ENCODE measurements at regions not wholly inside any gene's neighbourhood (a gene's known extent, or its start where the extent isn't known, plus 50 kb on each side); places are given as distances from the start of the nearest gene placed in this dataset.

- CTCF ChIA-PET: no interaction called here
Observed at GRCh38 chr6:137434640-137435039, 59.6 kb downstream of the OLIG3 start.

GRCh38 chr6:137432054-137432611, 62.1 kb downstream of the OLIG3 start:
- Mint-ChIP-seq H3K27me3 (peaks cover 1% of the 10 kb centered on the region), H3K9me3 (ENCODE audit: low read depth) (no peaks in the 10 kb centered on the region), H3K4me3 (no peak overlapping the region), H3K4me1 (no peaks in the 10 kb centered on the region), H3K36me3 (ENCODE audit: low read depth) (no peaks in the 10 kb centered on the region), H3K27ac (no peak overlapping the region)
- POLR2A ChIA-PET: no interaction called here
- intact Hi-C loops (cut with DNase I, micrococcal nuclease): loop anchor here in 1 of 2 experiments (10.0 kb wide), 1 partner anchor 583 kb away; no protein-coding TSS in a partner anchor
- CTCF ChIA-PET: no interaction called here
- DNase-seq: no peak
- ATAC-seq: no peak

More at GRCh38 chr6:137434640-137435039, 59.6 kb downstream of the OLIG3 start:
- Mint-ChIP-seq H3K27me3 (peaks cover 1% of the 10 kb centered on the region), H3K9me3 (ENCODE audit: low read depth) (no peaks in the 10 kb centered on the region), H3K27ac (no peak overlapping the region), H3K36me3 (ENCODE audit: low read depth) (no peaks in the 10 kb centered on the region), H3K4me3 (no peak overlapping the region), H3K4me1 (no peaks in the 10 kb centered on the region)
- intact Hi-C loops (cut with DNase I, micrococcal nuclease): loop anchor here in 1 of 2 experiments (10.0 kb wide), 1 partner anchor 580 kb away; no protein-coding TSS in a partner anchor
- POLR2A ChIA-PET: no interaction called here
- ATAC-seq: no peak
- DNase-seq: no peak

DNA sequence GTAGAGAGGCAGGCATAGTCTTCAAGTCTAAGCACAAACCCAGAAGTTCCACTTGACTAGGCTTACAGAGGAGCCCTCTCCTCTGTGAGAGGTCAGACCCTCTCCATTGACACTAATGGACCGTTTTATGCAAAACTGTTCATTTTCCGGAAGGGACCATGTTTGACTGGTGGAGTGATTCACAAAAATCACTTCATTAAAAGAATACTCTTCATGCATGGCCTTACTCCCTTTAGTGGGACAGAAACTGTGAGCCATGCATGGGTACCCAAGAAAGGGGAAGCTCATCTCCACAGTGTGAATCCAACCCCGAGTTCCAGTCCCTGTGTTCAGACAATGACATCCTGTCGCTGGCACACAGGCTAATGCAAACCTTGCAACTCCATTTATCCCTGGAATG, 63.2 kb downstream of the OLIG3 start:
- peaks cover 1% of the 10 kb centered on the region for H3K27me3 Mint-ChIP-seq
- DNase-seq: no peak
- H3K9me3 Mint-ChIP-seq (ENCODE audit: low read depth): no peaks in the 10 kb centered on the region
- intact Hi-C loops (cut with DNase I, micrococcal nuclease): loop anchor here in 1 of 2 experiments (10.0 kb wide), 1 partner anchor 584 kb away; no protein-coding TSS in a partner anchor
- no peak overlapping the region for H3K27ac Mint-ChIP-seq
- H3K4me1 Mint-ChIP-seq: no peaks in the 10 kb centered on the region
- no peaks in the 10 kb centered on the region for H3K36me3 Mint-ChIP-seq (ENCODE audit: low read depth)
- no peak overlapping the region for H3K4me3 Mint-ChIP-seq
- CTCF ChIA-PET: no interaction called here
- POLR2A ChIA-PET: no interaction called here
- no peak for ATAC-seq

GRCh38 chr6:137427656-137428290, 66.4 kb downstream of the OLIG3 start:
- H3K4me3 Mint-ChIP-seq: no peak overlapping the region
- POLR2A ChIA-PET: no interaction called here
- no peak overlapping the region for H3K27ac Mint-ChIP-seq

GRCh38 chr6:137426007-137426689, 68.0 kb downstream of the OLIG3 start:
- Mint-ChIP-seq H3K4me3 (no peak overlapping the region), H3K36me3 (ENCODE audit: low read depth) (no peaks in the 10 kb centered on the region), H3K27me3 (peaks cover 1% of the 10 kb centered on the region), H3K4me1 (peaks cover 18% of the 10 kb centered on the region), H3K27ac (no peak overlapping the region), H3K9me3 (ENCODE audit: low read depth) (no peaks in the 10 kb centered on the region)
- ATAC-seq: no peak
- ChIA-PET CTCF (interaction anchor here (1.5 kb wide), 1 partner anchor 155 kb away, joined by 6 read pairs; no protein-coding TSS in a partner anchor), POLR2A (interaction anchor here (0.7 kb wide), 1 partner anchor 1807 kb away, joined by 3 read pairs; no protein-coding TSS in a partner anchor)
- no peak for DNase-seq
- intact Hi-C loops (cut with DNase I, micrococcal nuclease): no loop called here

More at GRCh38 chr6:137427656-137428290, 66.4 kb downstream of the OLIG3 start:
- no peak for DNase-seq
- Mint-ChIP-seq H3K36me3 (ENCODE audit: low read depth) (no peaks in the 10 kb centered on the region), H3K9me3 (ENCODE audit: low read depth) (no peaks in the 10 kb centered on the region), H3K27me3 (peaks cover 1% of the 10 kb centered on the region), H3K4me1 (peaks cover 18% of the 10 kb centered on the region)
- CTCF ChIA-PET: interaction anchor here (1.2 kb wide), 1 partner anchor 10 kb away, joined by 3 read pairs; no protein-coding TSS in a partner anchor
- no peak for ATAC-seq
- intact Hi-C loops (cut with DNase I, micrococcal nuclease): no loop called here

DNA sequence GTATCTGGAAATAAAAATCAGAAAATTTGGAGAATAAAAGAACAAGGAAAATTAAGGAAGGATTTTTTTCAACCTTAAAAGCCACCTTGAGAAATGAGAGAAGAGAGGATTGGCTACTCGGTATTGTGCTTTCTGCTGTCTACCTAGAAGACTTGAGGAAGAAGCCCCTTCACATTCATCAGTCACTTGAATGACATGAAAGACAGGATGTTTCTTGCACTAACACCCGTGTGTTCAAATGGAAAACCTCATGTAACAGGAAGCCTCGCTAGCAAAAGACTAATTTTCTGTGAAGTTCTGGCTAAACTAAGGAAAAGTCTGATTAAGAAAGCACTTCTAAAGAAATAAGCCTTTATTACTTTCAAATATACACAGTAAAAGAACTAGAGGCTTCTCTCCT, 69.9 kb downstream of the OLIG3 start:
- H3K27ac Mint-ChIP-seq: no peak overlapping the region
- ATAC-seq: no peak
- ChIA-PET CTCF (interaction anchor here (0.6 to 0.8 kb wide), 2 partner anchors 35 to 110 kb away, joined by 3 to 4 read pairs; no protein-coding TSS in a partner anchor), POLR2A (no interaction called here)
- no peaks in the 10 kb centered on the region for H3K9me3 Mint-ChIP-seq (ENCODE audit: low read depth)
- no peaks in the 10 kb centered on the region for H3K27me3 Mint-ChIP-seq
- H3K4me3 Mint-ChIP-seq: no peak overlapping the region
- no peaks in the 10 kb centered on the region for H3K36me3 Mint-ChIP-seq (ENCODE audit: low read depth)
- no peak for DNase-seq
- H3K4me1 Mint-ChIP-seq: peaks cover 18% of the 10 kb centered on the region
- intact Hi-C loops (cut with DNase I, micrococcal nuclease): no loop called here

- Mint-ChIP-seq H3K4me3 (no peak overlapping the region), H3K9me3 (ENCODE audit: low read depth) (no peaks in the 10 kb centered on the region), H3K27me3 (no peaks in the 10 kb centered on the region), H3K27ac (no peak overlapping the region), H3K36me3 (ENCODE audit: low read depth) (no peaks in the 10 kb centered on the region), H3K4me1 (peaks cover 18% of the 10 kb centered on the region)
- intact Hi-C loops (cut with DNase I, micrococcal nuclease): no loop called here
- ChIA-PET POLR2A (no interaction called here), CTCF (interaction anchor here (0.6 kb wide), 2 partner anchors 36 to 63 kb away, joined by 3 read pairs; no protein-coding TSS in a partner anchor)
- DNase-seq: no peak
- no peak for ATAC-seq
Observed at GRCh38 chr6:137423451-137424168, 70.6 kb downstream of the OLIG3 start.

DNA sequence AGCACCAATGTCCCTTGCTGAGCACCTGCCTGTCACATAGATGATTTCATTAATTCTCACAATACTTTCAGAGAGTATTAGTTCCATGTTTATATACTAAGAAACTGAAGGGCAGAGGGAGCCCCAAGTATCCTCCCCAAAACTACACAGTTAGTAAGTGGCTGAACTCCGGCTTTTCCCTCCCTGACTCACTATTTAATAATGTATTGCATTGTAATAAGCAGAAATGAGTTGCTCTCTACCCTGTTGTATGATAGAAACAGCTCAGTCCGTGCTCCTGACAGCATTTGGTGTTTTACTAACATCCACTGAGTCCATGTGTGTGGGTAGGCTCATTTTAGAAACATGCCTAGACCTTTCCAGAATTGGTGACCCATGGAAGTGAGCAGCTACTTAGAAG, 76.8 kb downstream of the OLIG3 start:
- CTCF ChIA-PET: interaction anchor here (0.6 to 2.3 kb wide), 7 partner anchors 10 to 187 kb away, joined by 3 to 9 read pairs (median 4); no protein-coding TSS in a partner anchor
- intact Hi-C loops (cut with DNase I, micrococcal nuclease): loop anchor here (5.0 to 10.0 kb wide), 2 partner anchors 323 to 340 kb away; no protein-coding TSS in a partner anchor
- Mint-ChIP-seq H3K4me1 (peaks cover 12% of the 10 kb centered on the region), H3K27ac (no peak overlapping the region), H3K9me3 (ENCODE audit: low read depth) (no peaks in the 10 kb centered on the region), H3K36me3 (ENCODE audit: low read depth) (no peaks in the 10 kb centered on the region), H3K27me3 (peaks cover 2% of the 10 kb centered on the region), H3K4me3 (no peak overlapping the region)
- DNase-seq (no peak), ATAC-seq (no peak)
- POLR2A ChIA-PET: no interaction called here

- no peak for ATAC-seq
- H3K4me3 Mint-ChIP-seq: no peak overlapping the region
- ChIA-PET POLR2A (no interaction called here), CTCF (interaction anchor here (0.6 to 3.5 kb wide), 8 partner anchors 11 to 94 kb away, joined by 3 to 15 read pairs (median 4); no protein-coding TSS in a partner anchor)
- no peak overlapping the region for H3K27ac Mint-ChIP-seq
- H3K36me3 Mint-ChIP-seq (ENCODE audit: low read depth): no peaks in the 10 kb centered on the region
- H3K9me3 Mint-ChIP-seq (ENCODE audit: low read depth): no peaks in the 10 kb centered on the region
- peaks cover 2% of the 10 kb centered on the region for H3K27me3 Mint-ChIP-seq
- intact Hi-C loops (cut with DNase I, micrococcal nuclease): loop anchor here (5.0 to 10.0 kb wide), 2 partner anchors 322 to 339 kb away; no protein-coding TSS in a partner anchor
- no peak for DNase-seq
- H3K4me1 Mint-ChIP-seq: peaks cover 12% of the 10 kb centered on the region
Observed at GRCh38 chr6:137416376-137417109, 77.7 kb downstream of the OLIG3 start.

DNA sequence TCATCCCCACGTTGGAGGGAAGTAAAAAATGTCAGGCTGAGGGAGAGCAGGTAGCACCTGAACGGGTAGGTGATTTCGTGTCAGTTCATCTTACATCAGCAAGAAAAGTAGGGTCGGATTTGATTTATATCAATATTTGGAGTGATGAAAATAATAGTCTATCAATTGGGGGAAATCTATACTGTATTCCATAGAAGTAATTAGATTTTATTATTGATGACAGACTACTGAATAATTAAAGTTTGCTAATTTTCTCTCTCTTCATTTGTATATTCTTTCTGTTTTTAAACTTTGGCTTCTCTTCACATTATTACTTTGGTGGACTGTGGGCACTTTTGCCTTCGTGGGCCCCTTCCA, 78.4 kb downstream of the OLIG3 start:
- peak overlapping the region; percentile 65 for H3K4me3 Mint-ChIP-seq
- intact Hi-C loops (cut with DNase I, micrococcal nuclease): loop anchor here (1.0 to 10.0 kb wide), 6 partner anchors 74 to 339 kb away; no protein-coding TSS in a partner anchor
- DNase-seq (no peak), ATAC-seq (no peak)
- ChIA-PET CTCF (interaction anchor here (0.7 to 3.5 kb wide), 16 partner anchors 9 to 322 kb away, joined by 3 to 15 read pairs (median 3); partner anchors contain the start of gene OLIG3), POLR2A (no interaction called here)
- H3K27ac Mint-ChIP-seq: no peak overlapping the region
- no peaks in the 10 kb centered on the region for H3K36me3 Mint-ChIP-seq (ENCODE audit: low read depth)
- no peaks in the 10 kb centered on the region for H3K9me3 Mint-ChIP-seq (ENCODE audit: low read depth)
- H3K27me3 Mint-ChIP-seq: peaks cover 2% of the 10 kb centered on the region
- H3K4me1 Mint-ChIP-seq: peaks cover 12% of the 10 kb centered on the region

Data from activated CD4-positive, alpha-beta T cell treated with anti-CD3 and anti-CD28 coated beads for 36 hours (primary cell).